Thyroid gland (tissue), 4 donors: ENCODE measurements at regions not wholly inside any gene's neighbourhood (a gene's known extent, or its start where the extent isn't known, plus 50 kb on each side); places are given as distances from the start of the nearest gene placed in this dataset.

Source experiments
- DNase-seq, 2 donors: peaks; one replicate each; pipeline ENCODE4 v3.0.0-alpha.2; 2019
- H3K27ac ChIP-seq, 3 donors: fragments of 200-600 bp; sonication (generic); 1 replicate in 2 of 3; 2 replicates in 1 of 3; pipeline ENCODE4 v1.5.1; 2016 to 2019; ENCODE audit warnings: mild to moderate bottlenecking in 1 of 3, moderate library complexity in 1 of 3
- H3K27me3 ChIP-seq: fragments of 200-600 bp; sonication (generic); one replicate; pipeline ENCODE4 v1.5.1; 2019
- H3K36me3 ChIP-seq, 2 donors: fragments of 200-600 bp; sonication (generic); one replicate each; pipeline ENCODE4 v1.5.1; 2016 to 2019
- H3K4me1 ChIP-seq, 2 donors: fragments of 200-600 bp; sonication (generic); one replicate each; pipeline ENCODE4 v1.5.1; 2017 to 2019
- H3K4me3 ChIP-seq, 3 donors: fragments of 200-600 bp; sonication (generic); replicated peaks in 1 of 3; 1 replicate in 2 of 3; 2 replicates in 1 of 3; pipeline ENCODE4 v1.5.1; 2016; ENCODE audit warnings: mild to moderate bottlenecking in 1 of 3
- H3K9me3 ChIP-seq: fragments of 200-600 bp; sonication (generic); one replicate; pipeline ENCODE4 v1.5.1; 2017
- CTCF ChIP-seq, 6 experiments: fragments of 200-600 bp in 3 of 6; fragments of 450-650 bp in 3 of 6; sonication (generic) in 3 of 6; IDR thresholded peaks; one replicate each; pipeline ENCODE4 v1.5.1; 2016 to 2019; ENCODE audit warnings: antibody characterized with exemption in 6 of 6, mild to moderate bottlenecking in 2 of 6, inconsistent platforms in 1 of 6, moderate library complexity in 1 of 6
- POLR2A ChIP-seq, 2 donors: fragments of 450-650 bp; IDR thresholded peaks; one replicate each; pipeline ENCODE4 v1.6.1; 2017; ENCODE audit warnings: antibody characterized with exemption in 2 of 2, mild to moderate bottlenecking in 2 of 2, moderate library complexity in 1 of 2
- WGBS, 2 donors: methylation state at CpG; one replicate each; pipeline ENCODE4 v1.1.5; 2017; 5-methylcytosine and 5-hydroxymethylcytosine counted together
- intact Hi-C: fragments of 100-400 bp; cut with DNase I; formaldehyde crosslinking; loops from one replicate; pipeline ENCODE4 v1.15.1; 2023

- Histone ChIP-seq H3K4me3 (no peak overlapping the region), H3K9me3 (no peaks in the 10 kb centered on the region), H3K4me1 (no peaks in the 10 kb centered on the region), H3K27me3 (no peaks in the 10 kb centered on the region), H3K27ac (no peak overlapping the region), H3K36me3 (no peaks in the 10 kb centered on the region)
- no peak for DNase-seq
- TF ChIP-seq CTCF (IDR thresholded peaks at IDR 0.05) (no peak), POLR2A (IDR thresholded peaks at IDR 0.05) (no peak)
- intact Hi-C loops = no loop called here
- WGBS, 2 donors = 73 to 76% methylated on average over 3 of the region's 3 CpGs
Observed at GRCh38 chr4:171464499-171464898, 348.7 kb upstream of the GALNTL6 start.

- intact Hi-C loops = no loop called here
- Histone ChIP-seq H3K4me3 (no peak overlapping the region), H3K27me3 (no peaks in the 10 kb centered on the region), H3K36me3 (no peaks in the 10 kb centered on the region), H3K27ac (no peak overlapping the region), H3K4me1 (no peaks in the 10 kb centered on the region), H3K9me3 (no peaks in the 10 kb centered on the region)
- no peak for DNase-seq
- TF ChIP-seq POLR2A (IDR thresholded peaks at IDR 0.05) (no peak), CTCF (IDR thresholded peaks at IDR 0.05) (no peak)
Observed at GRCh38 chr4:171461191-171461590, 352.0 kb upstream of the GALNTL6 start.

- Histone ChIP-seq H3K9me3 (no peaks in the 10 kb centered on the region), H3K4me3 (no peak overlapping the region)
- intact Hi-C loops = no loop called here
Observed at GRCh38 chr4:171448919-171449481, 364.2 kb upstream of the GALNTL6 start.

GRCh38 chr4:171448358-171448757 is 364.8 kb upstream of the GALNTL6 start:
- no peak for TF ChIP-seq POLR2A (IDR thresholded peaks at IDR 0.05)
- TF ChIP-seq CTCF (IDR thresholded peaks at IDR 0.05) = no peak
- WGBS, 2 donors = 87 to 91% methylated on average over 2 of the region's 2 CpGs
- no peak overlapping the region for H3K4me3 ChIP-seq
- intact Hi-C loops = no loop called here
- H3K36me3 ChIP-seq = no peaks in the 10 kb centered on the region
- no peak for DNase-seq
- no peaks in the 10 kb centered on the region for H3K9me3 ChIP-seq
- H3K27ac ChIP-seq = no peak overlapping the region
- H3K27me3 ChIP-seq = no peaks in the 10 kb centered on the region
- no peaks in the 10 kb centered on the region for H3K4me1 ChIP-seq

More at GRCh38 chr4:171448919-171449481, 364.2 kb upstream of the GALNTL6 start:
- no peak overlapping the region for H3K27ac ChIP-seq
- no peaks in the 10 kb centered on the region for H3K36me3 ChIP-seq
- no peaks in the 10 kb centered on the region for H3K4me1 ChIP-seq
- WGBS, 2 donors = 88 to 91% methylated on average over 2 of the region's 2 CpGs
- TF ChIP-seq POLR2A (IDR thresholded peaks at IDR 0.05) = no peak
- no peak for TF ChIP-seq CTCF (IDR thresholded peaks at IDR 0.05)
- H3K27me3 ChIP-seq = no peaks in the 10 kb centered on the region
- DNase-seq = no peak

- WGBS, 2 donors = 71 to 75% methylated on average over 1 of the region's 1 CpG
- no peak overlapping the region for H3K27ac ChIP-seq
- TF ChIP-seq CTCF (IDR thresholded peaks at IDR 0.05) (no peak), POLR2A (IDR thresholded peaks at IDR 0.05) (no peak)
Observed at GRCh38 chr4:171441300-171441941, 371.8 kb upstream of the GALNTL6 start.

More at GRCh38 chr4:171441300-171441941, 371.8 kb upstream of the GALNTL6 start:
- Histone ChIP-seq H3K4me3 (no peak overlapping the region), H3K9me3 (no peaks in the 10 kb centered on the region), H3K36me3 (no peaks in the 10 kb centered on the region), H3K4me1 (no peaks in the 10 kb centered on the region), H3K27me3 (no peaks in the 10 kb centered on the region)
- intact Hi-C loops = no loop called here
- DNase-seq = no peak
